SK-N-SH treated with all-trans-retinoic acid at 6 μM for 48 hours (cell line): ENCODE measurements at regions not wholly inside any gene's neighbourhood (a gene's known extent, or its start where the extent isn't known, plus 50 kb on each side); places are given as distances from the start of the nearest gene placed in this dataset.

Experiments
- ATAC-seq: fragments of 200-7000 bp; cut with Tn5 transposase; 3 replicates; pipeline ENCODE4 v1.9.1; 2020; ENCODE audit warnings: mild to moderate bottlenecking, moderate library complexity
- ARNTL ChIP-seq: fragments of 450-650 bp; formaldehyde crosslinking; IDR thresholded peaks from 2 replicates; pipeline ENCODE4 v1.5.0; 2020; ENCODE audit warnings: low read depth, mild to moderate bottlenecking, moderate library complexity, borderline replicate concordance
- BACH2 ChIP-seq: fragments of 250-450 bp; sonication (Bioruptor Pico); IDR thresholded peaks from 2 replicates; pipeline ENCODE4 v1.9.0; 2021; ENCODE audit warnings: mild to moderate bottlenecking, borderline replicate concordance
- CSDC2 ChIP-seq: fragments of 250-450 bp; sonication (Bioruptor Pico); IDR thresholded peaks from 2 replicates; pipeline ENCODE4 v1.5.0; 2020; ENCODE audit warnings: mild to moderate bottlenecking, moderate library complexity
- GLIS3 ChIP-seq: fragments of 250-450 bp; sonication (Bioruptor Pico); IDR thresholded peaks from 2 replicates; pipeline ENCODE4 v1.5.0; 2020; ENCODE audit warnings: mild to moderate bottlenecking, moderate library complexity
- ISL1 ChIP-seq: fragments of 250-450 bp; sonication (Bioruptor Pico); IDR thresholded peaks from 2 replicates; pipeline ENCODE4 v2.1.2; 2022; ENCODE audit warnings: mild to moderate bottlenecking, moderate library complexity
- OSR1 ChIP-seq: fragments of 250-450 bp; sonication (Bioruptor Pico); IDR thresholded peaks from 2 replicates; pipeline ENCODE4 v1.8.0; 2022; ENCODE audit warnings: moderate library complexity, mild to moderate bottlenecking, inconsistent platforms
- PPARA ChIP-seq: fragments of 250-450 bp; sonication (Bioruptor Pico); IDR thresholded peaks from 2 replicates; pipeline ENCODE4 v1.5.0; 2020; ENCODE audit warnings: mild to moderate bottlenecking, borderline replicate concordance
- RARB ChIP-seq: fragments of 250-450 bp; sonication (Bioruptor Pico); IDR thresholded peaks from 2 replicates; pipeline ENCODE4 v1.8.0; 2021; ENCODE audit warnings: mild to moderate bottlenecking, moderate library complexity
- SNAI2 ChIP-seq: fragments of 250-450 bp; sonication (Bioruptor Pico); IDR thresholded peaks from 2 replicates; pipeline ENCODE4 v1.5.0; 2020; ENCODE audit warnings: mild to moderate bottlenecking, moderate library complexity
- TCF4 ChIP-seq: fragments of 250-450 bp; sonication (Bioruptor Pico); IDR thresholded peaks from 2 replicates; pipeline ENCODE4 v1.8.0; 2021; ENCODE audit warnings: mild to moderate bottlenecking, moderate library complexity, borderline replicate concordance
- TOX ChIP-seq: fragments of 250-450 bp; sonication (Bioruptor Pico); IDR thresholded peaks from 2 replicates; pipeline ENCODE4 v1.8.0; 2021; ENCODE audit warnings: mild to moderate bottlenecking, moderate library complexity, borderline replicate concordance
- ZC3H10 ChIP-seq: fragments of 250-450 bp; sonication (Bioruptor Pico); IDR thresholded peaks from 2 replicates; pipeline ENCODE4 v1.5.1; 2021; ENCODE audit warnings: mild to moderate bottlenecking, moderate library complexity
- ZFP3 ChIP-seq: fragments of 250-450 bp; sonication (Bioruptor Pico); IDR thresholded peaks from 2 replicates; pipeline ENCODE4 v1.5.0; 2020; ENCODE audit warnings: mild to moderate bottlenecking, moderate library complexity
- ZFP30 ChIP-seq: fragments of 450-650 bp; formaldehyde crosslinking; IDR thresholded peaks from 2 replicates; pipeline ENCODE4 v1.5.0; 2022; ENCODE audit warnings: mild to moderate bottlenecking, moderate library complexity
- ZNF565 ChIP-seq: fragments of 450-650 bp; formaldehyde crosslinking; conservative IDR thresholded peaks from 2 replicates; pipeline ENCODE4 v1.5.0; 2020; ENCODE audit warnings: low read depth, mild to moderate bottlenecking, moderate library complexity
- ZNF8 ChIP-seq: fragments of 450-650 bp; formaldehyde crosslinking; IDR thresholded peaks from 2 replicates; pipeline ENCODE4 v1.5.0; 2020; ENCODE audit warnings: mild to moderate bottlenecking, moderate library complexity
- TF ChIP-seq, protein P1 (sequence below): fragments of 250-450 bp; sonication (Bioruptor Pico); IDR thresholded peaks from 2 replicates; pipeline ENCODE4 v1.8.0; 2020; ENCODE audit warnings: mild to moderate bottlenecking, moderate library complexity, borderline replicate concordance
- TF ChIP-seq, protein P2 (sequence below): fragments of 250-450 bp; sonication (Bioruptor Pico); IDR thresholded peaks from 2 replicates; pipeline ENCODE4 v1.5.1; 2021; ENCODE audit warnings: mild to moderate bottlenecking, moderate library complexity
- TF ChIP-seq, protein P3 (sequence below): fragments of 250-450 bp; sonication (Bioruptor Pico); IDR thresholded peaks from 2 replicates; pipeline ENCODE4 v1.5.0; 2020; ENCODE audit warnings: mild to moderate bottlenecking, moderate library complexity
- TF ChIP-seq, protein P4 (sequence below): fragments of 250-450 bp; sonication (Bioruptor Pico); IDR thresholded peaks from 2 replicates; pipeline ENCODE4 v1.5.1; 2020; ENCODE audit warnings: low read depth, mild to moderate bottlenecking, moderate library complexity

DNA sequence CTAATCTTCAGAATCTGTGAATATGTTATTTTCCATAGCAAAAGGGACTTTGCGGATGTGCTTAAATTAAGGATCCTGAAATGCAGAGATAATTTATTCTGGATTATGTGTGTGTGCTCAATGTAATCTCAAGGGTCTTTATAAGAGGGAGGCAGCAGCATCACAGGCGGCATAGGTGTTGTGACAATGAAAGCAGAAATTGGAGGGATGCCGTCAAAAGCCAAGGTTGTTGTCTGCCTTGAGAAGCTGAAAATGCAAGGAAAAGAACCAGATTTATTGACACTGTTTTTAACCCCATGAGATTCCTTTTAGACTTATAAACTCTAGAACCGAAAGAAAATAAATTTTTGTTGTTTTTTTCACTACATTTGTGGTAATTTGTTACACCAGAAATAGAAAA is 948.5 kb downstream of the TLE4 start (continued):
- TF ChIP-seq RARB (no peak), ZNF8 (CRISPR knock-in tag) (no peak), TOX (CRISPR knock-in tag) (no peak)

DNA sequence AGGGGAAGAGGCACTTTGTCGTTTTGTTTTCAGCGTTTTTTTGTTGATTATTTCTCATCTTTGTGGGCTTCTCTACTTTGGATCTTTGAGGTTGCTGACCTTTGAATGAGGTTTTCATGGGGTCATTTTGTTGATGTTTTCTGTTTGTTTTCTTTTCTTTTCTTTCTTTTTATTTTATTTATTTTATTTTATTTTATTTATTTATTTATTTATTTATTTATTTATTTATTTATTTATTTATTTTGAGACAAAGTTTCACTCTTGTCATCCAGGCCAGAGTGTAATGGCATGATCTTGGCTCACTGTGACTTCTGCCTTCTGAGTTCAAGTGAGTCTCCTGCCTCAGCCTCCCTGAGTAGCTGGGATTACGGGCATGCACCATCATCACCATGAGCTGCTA is 946.7 kb downstream of the TLE4 start:
- ATAC-seq: no peak
- no peak for TF ChIP-seq TOX (CRISPR knock-in tag)
- TF ChIP-seq, protein P1, sequence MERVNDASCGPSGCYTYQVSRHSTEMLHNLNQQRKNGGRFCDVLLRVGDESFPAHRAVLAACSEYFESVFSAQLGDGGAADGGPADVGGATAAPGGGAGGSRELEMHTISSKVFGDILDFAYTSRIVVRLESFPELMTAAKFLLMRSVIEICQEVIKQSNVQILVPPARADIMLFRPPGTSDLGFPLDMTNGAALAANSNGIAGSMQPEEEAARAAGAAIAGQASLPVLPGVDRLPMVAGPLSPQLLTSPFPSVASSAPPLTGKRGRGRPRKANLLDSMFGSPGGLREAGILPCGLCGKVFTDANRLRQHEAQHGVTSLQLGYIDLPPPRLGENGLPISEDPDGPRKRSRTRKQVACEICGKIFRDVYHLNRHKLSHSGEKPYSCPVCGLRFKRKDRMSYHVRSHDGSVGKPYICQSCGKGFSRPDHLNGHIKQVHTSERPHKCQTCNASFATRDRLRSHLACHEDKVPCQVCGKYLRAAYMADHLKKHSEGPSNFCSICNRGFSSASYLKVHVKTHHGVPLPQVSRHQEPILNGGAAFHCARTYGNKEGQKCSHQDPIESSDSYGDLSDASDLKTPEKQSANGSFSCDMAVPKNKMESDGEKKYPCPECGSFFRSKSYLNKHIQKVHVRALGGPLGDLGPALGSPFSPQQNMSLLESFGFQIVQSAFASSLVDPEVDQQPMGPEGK (CRISPR knock-in tag): no peak
- TF ChIP-seq ZFP3 (CRISPR knock-in tag): no peak
- TF ChIP-seq, protein P2, sequence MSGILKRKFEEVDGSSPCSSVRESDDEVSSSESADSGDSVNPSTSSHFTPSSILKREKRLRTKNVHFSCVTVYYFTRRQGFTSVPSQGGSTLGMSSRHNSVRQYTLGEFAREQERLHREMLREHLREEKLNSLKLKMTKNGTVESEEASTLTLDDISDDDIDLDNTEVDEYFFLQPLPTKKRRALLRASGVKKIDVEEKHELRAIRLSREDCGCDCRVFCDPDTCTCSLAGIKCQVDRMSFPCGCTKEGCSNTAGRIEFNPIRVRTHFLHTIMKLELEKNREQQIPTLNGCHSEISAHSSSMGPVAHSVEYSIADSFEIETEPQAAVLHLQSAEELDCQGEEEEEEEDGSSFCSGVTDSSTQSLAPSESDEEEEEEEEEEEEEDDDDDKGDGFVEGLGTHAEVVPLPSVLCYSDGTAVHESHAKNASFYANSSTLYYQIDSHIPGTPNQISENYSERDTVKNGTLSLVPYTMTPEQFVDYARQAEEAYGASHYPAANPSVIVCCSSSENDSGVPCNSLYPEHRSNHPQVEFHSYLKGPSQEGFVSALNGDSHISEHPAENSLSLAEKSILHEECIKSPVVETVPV (CRISPR knock-in tag): no peak
- TF ChIP-seq TCF4 (CRISPR knock-in tag): no peak
- TF ChIP-seq, protein P3, sequence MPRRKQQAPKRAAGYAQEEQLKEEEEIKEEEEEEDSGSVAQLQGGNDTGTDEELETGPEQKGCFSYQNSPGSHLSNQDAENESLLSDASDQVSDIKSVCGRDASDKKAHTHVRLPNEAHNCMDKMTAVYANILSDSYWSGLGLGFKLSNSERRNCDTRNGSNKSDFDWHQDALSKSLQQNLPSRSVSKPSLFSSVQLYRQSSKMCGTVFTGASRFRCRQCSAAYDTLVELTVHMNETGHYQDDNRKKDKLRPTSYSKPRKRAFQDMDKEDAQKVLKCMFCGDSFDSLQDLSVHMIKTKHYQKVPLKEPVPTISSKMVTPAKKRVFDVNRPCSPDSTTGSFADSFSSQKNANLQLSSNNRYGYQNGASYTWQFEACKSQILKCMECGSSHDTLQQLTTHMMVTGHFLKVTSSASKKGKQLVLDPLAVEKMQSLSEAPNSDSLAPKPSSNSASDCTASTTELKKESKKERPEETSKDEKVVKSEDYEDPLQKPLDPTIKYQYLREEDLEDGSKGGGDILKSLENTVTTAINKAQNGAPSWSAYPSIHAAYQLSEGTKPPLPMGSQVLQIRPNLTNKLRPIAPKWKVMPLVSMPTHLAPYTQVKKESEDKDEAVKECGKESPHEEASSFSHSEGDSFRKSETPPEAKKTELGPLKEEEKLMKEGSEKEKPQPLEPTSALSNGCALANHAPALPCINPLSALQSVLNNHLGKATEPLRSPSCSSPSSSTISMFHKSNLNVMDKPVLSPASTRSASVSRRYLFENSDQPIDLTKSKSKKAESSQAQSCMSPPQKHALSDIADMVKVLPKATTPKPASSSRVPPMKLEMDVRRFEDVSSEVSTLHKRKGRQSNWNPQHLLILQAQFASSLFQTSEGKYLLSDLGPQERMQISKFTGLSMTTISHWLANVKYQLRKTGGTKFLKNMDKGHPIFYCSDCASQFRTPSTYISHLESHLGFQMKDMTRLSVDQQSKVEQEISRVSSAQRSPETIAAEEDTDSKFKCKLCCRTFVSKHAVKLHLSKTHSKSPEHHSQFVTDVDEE: no peak
- TF ChIP-seq SNAI2: no peak
- TF ChIP-seq ZC3H10 (CRISPR knock-in tag): no peak
- TF ChIP-seq OSR1 (CRISPR knock-in tag): no peak

DNA sequence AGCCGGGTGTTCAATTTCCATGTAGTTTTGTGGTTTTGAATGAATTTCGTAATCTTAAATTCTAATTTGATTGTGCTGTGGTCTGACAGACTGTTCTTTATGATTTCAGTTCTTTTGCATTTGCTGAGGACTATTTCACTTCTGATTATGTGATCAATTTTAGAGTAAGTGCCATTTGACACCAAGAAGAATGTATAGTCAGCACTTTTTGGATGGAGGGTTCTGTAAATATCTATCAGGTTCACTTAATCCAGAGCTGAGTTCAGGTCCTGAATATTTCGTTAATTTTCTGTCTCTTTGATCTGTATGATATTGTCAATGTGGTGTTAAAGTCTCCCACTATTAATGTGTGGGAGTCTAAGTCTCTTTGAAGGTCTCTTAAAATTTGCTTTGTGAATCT is 944.9 kb downstream of the TLE4 start:
- ATAC-seq: no peak
- TF ChIP-seq ZFP30: no peak

DNA sequence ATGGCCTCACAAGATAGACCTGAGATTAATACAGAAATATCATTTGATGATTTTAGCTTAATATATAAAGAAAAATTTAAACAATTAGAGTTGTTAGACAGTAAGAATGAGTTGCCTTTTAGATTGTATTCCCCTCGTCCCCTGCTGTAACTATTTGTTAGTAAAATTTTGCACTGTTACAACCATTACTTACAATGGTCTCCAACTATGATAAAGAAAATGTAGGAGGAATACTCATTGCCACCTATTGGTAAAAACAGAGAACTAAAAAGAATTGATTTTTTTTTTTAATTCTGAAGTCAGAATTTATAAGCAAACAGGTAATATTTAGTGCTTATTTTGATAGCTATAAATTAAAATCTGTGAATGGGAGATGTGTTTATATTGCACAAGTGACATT is 937.6 kb downstream of the TLE4 start:
- ATAC-seq: no peak
- TF ChIP-seq BACH2 (CRISPR knock-in tag) (no peak), ISL1 (CRISPR knock-in tag) (no peak), ZC3H10 (CRISPR knock-in tag) (no peak), PPARA (CRISPR knock-in tag) (no peak), ZNF8 (CRISPR knock-in tag) (no peak), TCF4 (CRISPR knock-in tag) (no peak), CSDC2 (no peak), ZFP30 (no peak), GLIS3 (CRISPR knock-in tag) (no peak), ZNF565 (CRISPR knock-in tag) (no peak), ARNTL (CRISPR knock-in tag) (no peak), RARB (no peak), SNAI2 (no peak)
- TF ChIP-seq, protein P4, sequence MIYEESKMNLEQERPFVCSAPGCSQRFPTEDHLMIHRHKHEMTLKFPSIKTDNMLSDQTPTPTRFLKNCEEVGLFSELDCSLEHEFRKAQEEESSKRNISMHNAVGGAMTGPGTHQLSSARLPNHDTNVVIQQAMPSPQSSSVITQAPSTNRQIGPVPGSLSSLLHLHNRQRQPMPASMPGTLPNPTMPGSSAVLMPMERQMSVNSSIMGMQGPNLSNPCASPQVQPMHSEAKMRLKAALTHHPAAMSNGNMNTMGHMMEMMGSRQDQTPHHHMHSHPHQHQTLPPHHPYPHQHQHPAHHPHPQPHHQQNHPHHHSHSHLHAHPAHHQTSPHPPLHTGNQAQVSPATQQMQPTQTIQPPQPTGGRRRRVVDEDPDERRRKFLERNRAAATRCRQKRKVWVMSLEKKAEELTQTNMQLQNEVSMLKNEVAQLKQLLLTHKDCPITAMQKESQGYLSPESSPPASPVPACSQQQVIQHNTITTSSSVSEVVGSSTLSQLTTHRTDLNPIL: no peak
- TF ChIP-seq, protein P2 (CRISPR knock-in tag): no peak
